Lung (tissue), 11 donors: ENCODE measurements at regions not wholly inside any gene's neighbourhood (a gene's known extent, or its start where the extent isn't known, plus 50 kb on each side); places are given as distances from the start of the nearest gene placed in this dataset.

Experiments
- ATAC-seq: fragments of 200-7000 bp; cut with Tn5 transposase; one replicate; pipeline ENCODE4 v1.9.1; 2020; ENCODE audit warnings: moderate number of reproducible peaks; ENCODE audit not compliant: insufficient read depth, low FRiP score
- DNase-seq, 3 donors: peaks; one replicate each; pipeline ENCODE4 v3.0.0-alpha.2; 2013 to 2017
- H3K27ac ChIP-seq, 2 donors: one replicate each; pipeline ENCODE4 v1.5.1; 2013; ENCODE audit warnings: mild to moderate bottlenecking in 2 of 2, moderate library complexity in 2 of 2, control low read depth in 1 of 2, inconsistent platforms in 1 of 2, low read depth in 1 of 2, low read length in 1 of 2
- H3K27me3 ChIP-seq, 3 donors: one replicate each; pipeline ENCODE4 v1.5.1; 2013; ENCODE audit warnings: low read length in 2 of 3; ENCODE audit not compliant: control insufficient read depth in 3 of 3, insufficient read depth in 3 of 3
- H3K36me3 ChIP-seq, 4 donors: one replicate each; pipeline ENCODE4 v1.5.1; 2013; ENCODE audit warnings: low read length in 4 of 4, mild to moderate bottlenecking in 1 of 4, moderate library complexity in 1 of 4; ENCODE audit not compliant: control insufficient read depth in 4 of 4, insufficient read depth in 4 of 4
- H3K4me1 ChIP-seq, 5 donors: one replicate each; pipeline ENCODE4 v1.5.1; 2013; ENCODE audit warnings: low read length in 5 of 5, mild to moderate bottlenecking in 2 of 5, moderate library complexity in 1 of 5; ENCODE audit not compliant: control insufficient read depth in 5 of 5, insufficient read depth in 5 of 5
- H3K4me3 ChIP-seq: one replicate; pipeline ENCODE4 v1.5.1; 2013; ENCODE audit warnings: mild to moderate bottlenecking, control low read depth, moderate library complexity
- H3K9ac ChIP-seq, 2 donors: one replicate each; pipeline ENCODE4 v1.5.1; 2013; ENCODE audit warnings: low read length in 2 of 2, control low read depth in 1 of 2; ENCODE audit not compliant: insufficient read depth in 1 of 2
- H3K9me3 ChIP-seq, 4 donors: one replicate each; pipeline ENCODE4 v1.5.1; 2013; ENCODE audit warnings: low read length in 3 of 4, mild to moderate bottlenecking in 1 of 4, moderate library complexity in 1 of 4; ENCODE audit not compliant: control insufficient read depth in 4 of 4, insufficient read depth in 3 of 4
- WGBS, 2 donors: extraction: QIAGEN DNeasy Blood & Tissue Kit; methylation state at CpG; one replicate each; pipeline ENCODE4 v1.1.7; 2013; 5-methylcytosine and 5-hydroxymethylcytosine counted together
- TF ChIP-seq, protein P1 (sequence below): IDR thresholded peaks from 2 replicates; pipeline ENCODE4 v1.5.1; 2012; ENCODE audit warnings: mild to moderate bottlenecking; ENCODE audit errors: control extremely low read depth, extremely low read depth
- donor health status: control.
- donor health status: control.
- donor health status: Bipolar disorder and iron deficiency.
- donor health status: healthy.
- donor health status: DM: yes; HTN: yes; CAD: no.

DNA sequence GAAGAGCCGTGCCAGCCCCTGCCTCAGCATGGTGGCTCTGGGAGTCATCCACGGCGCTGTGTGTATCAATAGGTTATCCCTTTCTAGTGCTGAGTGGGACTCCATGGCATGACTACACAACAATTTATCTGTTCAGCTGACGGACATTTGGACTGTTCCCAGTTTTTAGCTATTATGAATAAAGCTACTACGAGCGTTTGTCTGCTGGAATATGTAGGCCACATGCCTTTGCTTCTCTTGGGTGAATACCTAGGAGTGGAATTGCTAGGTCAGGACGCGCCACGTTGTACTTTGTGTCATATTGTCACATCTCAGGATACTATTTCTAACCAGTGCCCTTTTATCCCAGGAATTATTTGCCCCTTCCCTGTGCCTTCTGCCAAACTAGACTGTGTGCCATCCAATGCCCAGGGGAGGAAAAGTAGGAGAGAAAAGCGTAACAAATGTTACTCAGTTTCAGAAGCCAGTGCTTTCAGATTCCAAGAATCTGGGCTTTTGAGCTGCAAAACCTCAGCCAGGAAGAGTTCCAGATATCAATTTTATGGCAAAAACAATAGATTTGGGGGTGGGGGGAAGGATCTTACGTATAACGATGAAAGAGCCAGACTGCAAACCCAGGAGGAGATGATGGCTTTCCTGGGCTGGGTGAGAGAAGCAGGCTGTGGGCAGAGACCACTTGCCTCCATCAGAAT, 62.5 kb upstream of the NCOR2 start:
- no peak overlapping the region for H3K4me3 ChIP-seq
- WGBS, 2 donors: 91 to 95% methylated on average over 12 of the region's 12 CpGs
- no peak overlapping the region for H3K9ac ChIP-seq
- TF ChIP-seq, protein P1, sequence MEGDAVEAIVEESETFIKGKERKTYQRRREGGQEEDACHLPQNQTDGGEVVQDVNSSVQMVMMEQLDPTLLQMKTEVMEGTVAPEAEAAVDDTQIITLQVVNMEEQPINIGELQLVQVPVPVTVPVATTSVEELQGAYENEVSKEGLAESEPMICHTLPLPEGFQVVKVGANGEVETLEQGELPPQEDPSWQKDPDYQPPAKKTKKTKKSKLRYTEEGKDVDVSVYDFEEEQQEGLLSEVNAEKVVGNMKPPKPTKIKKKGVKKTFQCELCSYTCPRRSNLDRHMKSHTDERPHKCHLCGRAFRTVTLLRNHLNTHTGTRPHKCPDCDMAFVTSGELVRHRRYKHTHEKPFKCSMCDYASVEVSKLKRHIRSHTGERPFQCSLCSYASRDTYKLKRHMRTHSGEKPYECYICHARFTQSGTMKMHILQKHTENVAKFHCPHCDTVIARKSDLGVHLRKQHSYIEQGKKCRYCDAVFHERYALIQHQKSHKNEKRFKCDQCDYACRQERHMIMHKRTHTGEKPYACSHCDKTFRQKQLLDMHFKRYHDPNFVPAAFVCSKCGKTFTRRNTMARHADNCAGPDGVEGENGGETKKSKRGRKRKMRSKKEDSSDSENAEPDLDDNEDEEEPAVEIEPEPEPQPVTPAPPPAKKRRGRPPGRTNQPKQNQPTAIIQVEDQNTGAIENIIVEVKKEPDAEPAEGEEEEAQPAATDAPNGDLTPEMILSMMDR: no peak
- DNase-seq: no peak
- H3K9me3 ChIP-seq: no peaks in the 10 kb centered on the region
- H3K36me3 ChIP-seq: no peaks in the 10 kb centered on the region
- H3K4me1 ChIP-seq: peaks cover 0 to 17% (median 10%) of the 10 kb centered on the region in 5 donors
- no peak for ATAC-seq
- no peak overlapping the region for H3K27ac ChIP-seq
- no peaks in the 10 kb centered on the region for H3K27me3 ChIP-seq

DNA sequence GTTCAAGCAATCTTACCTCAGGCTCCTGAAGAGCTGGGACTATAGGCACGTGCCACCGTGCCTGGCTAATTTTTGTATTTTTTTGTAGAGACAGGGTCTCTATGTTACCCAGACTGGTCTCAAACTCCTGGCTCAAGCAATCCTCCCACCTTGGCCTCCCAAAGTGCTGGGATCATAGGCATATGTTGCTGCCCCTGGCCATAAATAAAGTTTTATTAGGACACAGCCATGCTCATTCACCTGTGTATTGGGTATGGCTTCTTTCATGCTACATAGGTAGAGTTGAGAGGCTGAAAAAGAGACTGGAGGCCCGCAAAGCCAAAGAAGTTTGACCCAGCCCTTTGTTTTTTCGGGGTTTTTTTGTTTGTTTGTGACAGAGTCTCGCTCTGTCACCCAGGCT, 61.7 kb upstream of the NCOR2 start:
- 98 to 99% methylated on average over 5 of the region's 5 CpGs for WGBS, 2 donors
- no peak for ATAC-seq
- no peak overlapping the region for H3K27ac ChIP-seq

DNA sequence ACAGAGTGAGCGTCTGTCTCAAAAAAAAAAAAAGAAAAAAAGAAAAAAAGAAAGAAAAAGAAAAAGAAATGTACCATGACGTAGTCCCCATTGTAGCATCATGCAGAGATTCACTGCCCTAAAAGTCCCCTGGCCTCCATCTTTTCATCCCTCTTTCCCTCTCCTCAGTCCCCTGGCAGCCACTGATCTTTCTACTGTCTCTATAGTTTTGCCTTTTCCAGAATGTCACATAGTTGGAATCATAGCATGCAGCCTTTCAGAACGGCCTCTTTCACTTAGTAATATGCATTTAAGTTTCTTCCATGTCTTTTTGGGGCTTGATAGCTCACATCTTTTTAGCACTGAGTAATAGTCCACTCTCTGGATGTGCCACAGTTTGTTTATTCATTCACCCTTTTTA, 60.5 kb upstream of the NCOR2 start:
- Histone ChIP-seq H3K9ac (no peak overlapping the region), H3K4me3 (no peak overlapping the region), H3K36me3 (no peaks in the 10 kb centered on the region), H3K9me3 (no peaks in the 10 kb centered on the region), H3K27me3 (no peaks in the 10 kb centered on the region), H3K4me1 (peaks cover 0 to 16% (median 10%) of the 10 kb centered on the region in 5 donors), H3K27ac (no peak overlapping the region)
- WGBS, 2 donors: 92 to 98% methylated on average over 2 to 3 of the region's 3 CpGs
- ATAC-seq: no peak
- DNase-seq: no peak
- TF ChIP-seq, protein P1: no peak

More for the DNA sequence above, 61.7 kb upstream of the NCOR2 start:
- no peak overlapping the region for H3K9ac ChIP-seq
- no peaks in the 10 kb centered on the region for H3K27me3 ChIP-seq
- DNase-seq: no peak
- H3K4me1 ChIP-seq: peaks cover 0 to 19% (median 10%) of the 10 kb centered on the region in 5 donors
- no peaks in the 10 kb centered on the region for H3K9me3 ChIP-seq
- no peak overlapping the region for H3K4me3 ChIP-seq
- TF ChIP-seq, protein P1: no peak
- H3K36me3 ChIP-seq: no peaks in the 10 kb centered on the region
